Middle frontal gyrus (tissue), 1 donor: ENCODE measurements at regions not wholly inside any gene's neighbourhood (a gene's known extent, or its start where the extent isn't known, plus 50 kb on each side); places are given as distances from the start of the nearest gene placed in this dataset.
"Not testable (repeated sequence)": the region's sequence is repeated elsewhere in the genome, so short reads cannot be mapped to it uniquely, and the experiment has no call there.

ENCODE experiments used
- DNase-seq: peaks from one replicate; pipeline ENCODE4 v3.0.0-alpha.2; 2015; ENCODE audit warnings: low spot score; ENCODE audit errors: extremely low spot score

- DNase-seq: no peak
Observed at GRCh38 chr16:65816556-65816955, 549.9 kb upstream of the CDH5 start.

DNA sequence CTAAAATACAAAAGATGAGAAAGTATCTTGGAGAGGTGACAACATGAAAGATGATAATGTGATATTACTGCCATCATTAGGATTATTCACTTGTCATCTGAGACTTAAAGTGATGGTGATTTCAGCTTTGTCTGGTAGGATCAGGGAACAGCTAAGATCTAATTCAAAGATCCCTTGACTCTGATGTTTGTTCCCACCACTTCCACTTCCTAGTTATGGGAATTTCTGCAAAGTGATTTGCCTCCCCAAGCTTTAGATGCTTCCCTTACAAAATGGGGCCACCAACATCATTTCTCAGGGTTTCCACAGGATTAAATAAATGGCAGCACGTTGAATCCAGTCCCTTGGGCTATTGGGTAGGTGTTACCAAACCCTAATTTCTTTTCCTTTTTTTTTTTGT lies 550.8 kb upstream of the CDH5 start:
- no peak for DNase-seq

DNA sequence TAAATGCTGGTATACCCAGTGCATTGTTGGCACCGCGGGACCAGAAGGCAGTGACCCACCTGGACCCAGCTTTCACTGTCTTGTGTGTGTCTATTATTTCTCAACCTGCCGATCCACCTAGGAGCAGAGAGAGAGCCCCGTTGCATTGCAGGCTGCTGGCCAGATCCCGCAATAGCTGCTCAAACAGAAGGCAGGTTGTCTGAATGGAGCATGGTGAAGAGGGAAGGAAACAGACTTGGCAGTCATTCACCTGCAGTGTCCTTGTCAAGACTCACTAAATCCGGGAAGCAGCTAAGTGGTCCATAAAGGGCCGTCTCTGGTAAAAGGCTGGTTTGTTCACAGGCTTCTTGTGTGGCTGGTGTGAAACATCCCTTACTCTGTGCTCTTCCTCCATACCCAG lies 552.6 kb upstream of the CDH5 start:
- DNase-seq: not testable (repeated sequence)

GRCh38 chr16:65809627-65810026 lies 556.9 kb upstream of the CDH5 start:
- DNase-seq: no peak

GRCh38 chr16:65808790-65809189 lies 557.7 kb upstream of the CDH5 start:
- DNase-seq: no peak

DNA sequence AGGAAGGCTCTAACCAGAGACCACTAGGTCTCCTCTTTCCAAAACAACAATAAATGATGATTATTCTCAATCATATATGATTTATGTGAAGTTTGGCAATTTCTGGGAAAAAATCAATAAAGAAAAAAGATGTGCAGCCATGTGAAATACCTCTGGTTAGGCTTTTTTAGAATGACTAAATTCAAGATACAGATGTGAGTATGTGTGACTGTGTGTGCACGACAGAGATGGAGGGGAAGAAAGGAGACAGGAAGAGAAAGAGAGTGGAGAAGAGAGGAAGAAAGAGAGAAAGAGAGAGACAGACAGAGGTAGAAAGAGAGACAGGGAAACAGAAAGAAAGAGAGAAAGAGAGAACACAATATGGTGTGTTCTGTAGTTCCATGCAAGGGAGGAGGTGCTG lies 558.6 kb upstream of the CDH5 start:
- no peak for DNase-seq

DNA sequence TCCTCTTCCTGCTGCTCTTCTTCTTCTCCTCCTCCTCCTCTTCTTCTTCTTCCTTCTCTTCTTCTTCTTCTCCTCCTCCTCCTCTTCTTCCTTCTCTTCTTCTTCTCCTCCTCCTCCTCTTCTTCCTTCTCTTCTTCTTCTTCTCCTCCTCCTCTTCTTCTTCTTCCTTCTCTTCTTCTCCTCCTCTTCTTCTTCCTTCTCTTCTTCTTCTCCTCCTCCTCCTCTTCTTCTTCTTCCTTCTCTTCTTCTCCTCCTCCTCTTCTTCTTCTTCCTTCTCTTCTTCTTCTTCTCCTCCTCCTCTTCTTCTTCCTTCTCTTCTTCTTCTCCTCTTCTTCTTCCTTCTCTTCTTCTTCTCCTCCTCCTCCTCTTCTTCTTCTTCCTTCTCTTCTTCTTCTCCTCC lies 560.8 kb upstream of the CDH5 start:
- DNase-seq: not testable (repeated sequence)

DNA sequence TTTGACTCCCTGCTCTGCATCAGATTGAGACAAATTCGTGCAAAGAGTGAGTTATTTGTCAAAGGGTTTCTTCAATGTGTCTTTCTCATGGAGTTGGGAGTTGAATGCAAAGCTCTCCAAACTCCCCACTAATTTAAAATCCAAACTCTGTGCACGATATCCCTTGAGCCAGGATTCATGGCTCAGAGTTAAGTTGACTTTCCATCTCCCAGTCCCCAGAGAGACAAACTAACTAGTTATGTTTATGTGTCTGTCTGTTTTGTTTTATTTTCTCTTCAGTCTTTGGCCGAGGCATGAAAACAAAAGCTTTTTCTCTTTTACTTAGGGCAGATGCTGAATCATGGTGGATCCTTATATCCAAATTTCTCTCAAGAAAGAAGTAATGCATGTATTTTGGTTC lies 570.0 kb upstream of the CDH5 start:
- DNase-seq: no peak

- no peak for DNase-seq
Observed at GRCh38 chr16:65794973-65795372, 571.5 kb upstream of the CDH5 start.

DNA sequence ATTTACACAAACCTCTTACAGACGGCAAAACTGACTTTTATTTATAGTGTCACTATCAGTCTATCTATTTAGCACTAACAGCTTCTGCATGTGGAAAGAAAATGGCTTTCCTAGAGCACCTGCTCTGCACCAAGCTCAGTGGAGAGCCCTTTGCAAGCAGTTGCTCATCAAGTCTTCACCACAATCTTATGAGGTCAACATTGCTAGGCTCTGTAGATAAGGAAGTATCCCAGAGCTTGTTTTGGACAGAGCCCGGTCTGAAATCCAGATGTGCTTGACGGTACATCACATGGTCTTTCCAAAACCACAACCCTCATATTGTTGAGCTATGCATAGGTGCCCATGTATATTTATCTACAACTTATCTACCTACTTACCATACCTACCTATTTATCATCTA lies 572.7 kb upstream of the CDH5 start:
- DNase-seq: no peak

GRCh38 chr16:65790768-65791167 lies 575.7 kb upstream of the CDH5 start:
- DNase-seq: no peak

GRCh38 chr16:65789161-65789945 lies 577.1 kb upstream of the CDH5 start:
- DNase-seq: no peak

DNA sequence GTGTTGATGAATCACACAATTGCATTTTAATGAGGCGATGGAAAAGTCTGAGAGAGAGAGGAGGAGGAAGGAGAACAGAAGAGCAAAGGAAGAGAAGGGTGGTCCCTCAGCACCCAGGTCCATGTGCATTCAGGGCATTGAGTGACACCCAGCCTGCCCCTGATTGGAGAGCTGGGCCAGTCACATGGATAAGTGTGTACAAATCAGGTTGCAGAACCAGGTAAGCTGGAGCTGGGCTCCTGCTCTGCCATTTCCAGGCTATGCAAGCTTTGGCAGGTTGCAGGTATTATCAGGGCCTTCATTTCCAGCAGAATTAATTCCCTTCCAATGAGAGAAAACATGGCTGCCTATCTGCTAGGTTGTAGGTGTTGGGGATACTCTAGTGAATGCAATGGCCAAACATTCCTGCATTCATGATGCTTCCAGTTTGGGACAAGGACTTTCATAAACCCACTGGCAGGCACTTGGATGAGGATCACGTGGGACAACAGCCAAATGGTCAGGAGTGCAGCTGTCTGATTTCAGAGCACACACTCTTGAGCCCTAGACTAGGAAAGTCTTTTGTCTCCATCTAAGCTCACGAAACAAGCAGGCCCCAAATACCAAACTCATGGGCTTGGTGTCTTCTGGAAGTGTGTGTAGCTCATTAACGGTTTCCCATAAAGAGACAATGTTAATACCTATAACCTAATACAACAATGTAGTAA lies 577.9 kb upstream of the CDH5 start:
- no peak for DNase-seq

GRCh38 chr16:65787921-65788320 lies 578.6 kb upstream of the CDH5 start:
- DNase-seq: no peak

- DNase-seq: no peak
Observed at GRCh38 chr16:65786916-65787315, 579.6 kb upstream of the CDH5 start.

GRCh38 chr16:65783709-65784474 lies 582.6 kb upstream of the CDH5 start:
- DNase-seq: no peak

GRCh38 chr16:65782611-65783600 lies 583.6 kb upstream of the CDH5 start:
- DNase-seq: no peak

- no peak for DNase-seq
Observed at GRCh38 chr16:65781855-65782254, 584.6 kb upstream of the CDH5 start.

GRCh38 chr16:65781363-65781762 lies 585.1 kb upstream of the CDH5 start:
- no peak for DNase-seq

- no peak for DNase-seq
Observed at GRCh38 chr16:65779201-65779600, 587.3 kb upstream of the CDH5 start.

DNA sequence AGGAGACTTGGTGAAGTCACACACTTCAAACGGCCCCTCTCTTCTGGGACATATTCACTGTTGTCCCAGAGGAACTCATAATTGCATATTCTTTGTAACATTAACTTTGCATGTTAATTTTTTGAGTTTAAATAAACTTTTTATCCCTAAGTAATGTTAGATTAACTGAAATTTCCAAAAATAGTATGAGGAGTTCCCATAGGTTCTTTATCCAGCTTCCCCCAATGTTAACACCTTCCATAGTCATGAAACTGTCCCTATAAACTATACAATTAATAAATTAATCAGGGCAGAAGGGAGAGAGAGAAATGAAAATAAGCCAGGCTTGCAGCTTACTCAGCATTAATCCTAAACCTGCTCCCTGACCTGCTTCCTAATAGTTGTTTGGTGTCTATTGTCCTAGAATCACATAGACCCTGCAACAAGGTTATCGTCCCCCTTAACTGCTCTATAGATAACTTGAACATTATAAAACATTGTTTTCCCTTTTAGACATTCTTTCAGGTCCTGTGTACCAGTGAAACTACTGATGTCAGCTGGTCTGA lies 589.8 kb upstream of the CDH5 start:
- no peak for DNase-seq
